ENCODE measurements at regions not wholly inside any gene's neighbourhood (a gene's known extent, or its start where the extent isn't known, plus 50 kb on each side); places are given as distances from the start of the nearest gene placed in this dataset.

- H3K27me3 ChIP-seq (replicated peaks; ENCODE audit: insufficient read depth), result peaks cover 79% of the 10 kb centered on the region
- peak overlapping the region; percentile 20 for H3K4me2 ChIP-seq (ENCODE audit: unreplicated experiment)
- no peak overlapping the region for H3K9ac ChIP-seq
- no peaks in the 10 kb centered on the region for H3K36me3 ChIP-seq (ENCODE audit: low read depth)
- 0 out of 2 replicates have a peak, but pooled peaks cover 5% of the 10 kb centered on the region for H3K4me1 ChIP-seq (ENCODE audit: insufficient read depth)
- 50 to 56% methylated on average over 12 of the region's 12 CpGs for WGBS, 2 experiments (ENCODE audit: low coverage in 1 of 2, low lambda C conversion rate in 2 of 2, missing lambda C conversion rate in 2 of 2)
- no peaks in the 10 kb centered on the region for H3F3A ChIP-seq (ENCODE audit: insufficient read depth)
- in situ Hi-C loops (cut with MboI), result no loop called here
- no peaks in the 10 kb centered on the region for H4K20me1 ChIP-seq (ENCODE audit: insufficient read depth)
- no peaks in the 10 kb centered on the region for H3K9me3 ChIP-seq (ENCODE audit: low read depth)
- no peak overlapping the region for H3K27ac ChIP-seq
- DNase-seq, result no peak
- no peak overlapping the region for H3K4me3 ChIP-seq
- TF ChIP-seq EZH2phosphoT487 (IDR thresholded peaks at IDR 0.05; ENCODE audit: insufficient read depth, low read depth) (no peak), EZH2 (IDR thresholded peaks at IDR 0.05; ENCODE audit: insufficient read depth, poor library complexity, severe bottlenecking) (no peak)
- H3K9me2 ChIP-seq (ENCODE audit: insufficient read depth), result no peaks in the 10 kb centered on the region
- no peaks in the 10 kb centered on the region for H3K79me2 ChIP-seq (ENCODE audit: insufficient read depth)
- H2AFZ ChIP-seq, result no peak overlapping the region
These were observed 370.4 kb downstream of the IRS2 start for GRCh38 chr13:109416001-109416400.

GRCh38 chr13:109415057-109415456 lies 371.3 kb downstream of the IRS2 start:
- no peak for DNase-seq
- Histone ChIP-seq H3K4me2 (ENCODE audit: unreplicated experiment) (no peak overlapping the region), H3K27ac (no peak overlapping the region), H3K36me3 (ENCODE audit: low read depth) (no peaks in the 10 kb centered on the region), H3K27me3 (replicated peaks; ENCODE audit: insufficient read depth) (peaks cover 80% of the 10 kb centered on the region), H3K9me3 (ENCODE audit: low read depth) (no peaks in the 10 kb centered on the region), H3F3A (ENCODE audit: insufficient read depth) (no peaks in the 10 kb centered on the region), H2AFZ (no peak overlapping the region), H3K9ac (no peak overlapping the region), H3K79me2 (ENCODE audit: insufficient read depth) (no peaks in the 10 kb centered on the region), H3K4me1 (ENCODE audit: insufficient read depth) (0 out of 2 replicates have a peak, but pooled peaks cover 5% of the 10 kb centered on the region), H3K9me2 (ENCODE audit: insufficient read depth) (no peaks in the 10 kb centered on the region), H4K20me1 (ENCODE audit: insufficient read depth) (no peaks in the 10 kb centered on the region), H3K4me3 (no peak overlapping the region)
- 5% methylated on average over 4 of the region's 4 CpGs for WGBS, 2 experiments (ENCODE audit: low coverage in 1 of 2, low lambda C conversion rate in 2 of 2, missing lambda C conversion rate in 2 of 2)
- no peak for TF ChIP-seq EZH2 (IDR thresholded peaks at IDR 0.05; ENCODE audit: insufficient read depth, poor library complexity, severe bottlenecking)
- TF ChIP-seq EZH2phosphoT487 (IDR thresholded peaks at IDR 0.05; ENCODE audit: insufficient read depth, low read depth), result no peak
- in situ Hi-C loops (cut with MboI), result no loop called here

GRCh38 chr13:109412283-109412901 lies 374.0 kb downstream of the IRS2 start:
- TF ChIP-seq EZH2 (IDR thresholded peaks at IDR 0.05; ENCODE audit: insufficient read depth, poor library complexity, severe bottlenecking), result no peak
- TF ChIP-seq EZH2phosphoT487 (IDR thresholded peaks at IDR 0.05; ENCODE audit: insufficient read depth, low read depth), result no peak
- H3K27me3 ChIP-seq (replicated peaks; ENCODE audit: insufficient read depth), result peaks cover 75% of the 10 kb centered on the region
- H4K20me1 ChIP-seq (ENCODE audit: insufficient read depth), result no peaks in the 10 kb centered on the region
- H3K9ac ChIP-seq, result no peak overlapping the region
- no peak overlapping the region for H3K27ac ChIP-seq
- in situ Hi-C loops (cut with MboI), result no loop called here
- H3K4me1 ChIP-seq (ENCODE audit: insufficient read depth), result 0 out of 2 replicates have a peak, but pooled peaks cover 5% of the 10 kb centered on the region
- H3K4me2 ChIP-seq (ENCODE audit: unreplicated experiment), result no peak overlapping the region
- no peaks in the 10 kb centered on the region for H3K36me3 ChIP-seq (ENCODE audit: low read depth)
- H3K9me2 ChIP-seq (ENCODE audit: insufficient read depth), result no peaks in the 10 kb centered on the region
- H3K4me3 ChIP-seq, result no peak overlapping the region
- peak; percentile 31 for DNase-seq
- no peaks in the 10 kb centered on the region for H3K79me2 ChIP-seq (ENCODE audit: insufficient read depth)
- no peaks in the 10 kb centered on the region for H3K9me3 ChIP-seq (ENCODE audit: low read depth)
- WGBS, 2 experiments (ENCODE audit: low coverage in 1 of 2, low lambda C conversion rate in 2 of 2, missing lambda C conversion rate in 2 of 2), result 13 to 19% methylated on average over 14 of the region's 14 CpGs
- H2AFZ ChIP-seq, result no peak overlapping the region
- H3F3A ChIP-seq (ENCODE audit: insufficient read depth), result no peaks in the 10 kb centered on the region

GRCh38 chr13:109410868-109411267 lies 375.5 kb downstream of the IRS2 start:
- TF ChIP-seq EZH2 (IDR thresholded peaks at IDR 0.05; ENCODE audit: insufficient read depth, poor library complexity, severe bottlenecking) (no peak), EZH2phosphoT487 (IDR thresholded peaks at IDR 0.05; ENCODE audit: insufficient read depth, low read depth) (no peak)
- H3K9me2 ChIP-seq (ENCODE audit: insufficient read depth), result no peaks in the 10 kb centered on the region
- H3K27me3 ChIP-seq (replicated peaks; ENCODE audit: insufficient read depth), result peaks cover 62% of the 10 kb centered on the region
- no peak overlapping the region for H2AFZ ChIP-seq
- no peaks in the 10 kb centered on the region for H3K9me3 ChIP-seq (ENCODE audit: low read depth)
- no peaks in the 10 kb centered on the region for H4K20me1 ChIP-seq (ENCODE audit: insufficient read depth)
- in situ Hi-C loops (cut with MboI), result no loop called here
- WGBS, 2 experiments (ENCODE audit: low coverage in 1 of 2, low lambda C conversion rate in 2 of 2, missing lambda C conversion rate in 2 of 2), result 60 to 61% methylated on average over 11 of the region's 11 CpGs
- no peak overlapping the region for H3K4me3 ChIP-seq
- H3K36me3 ChIP-seq (ENCODE audit: low read depth), result no peaks in the 10 kb centered on the region
- H3K4me2 ChIP-seq (ENCODE audit: unreplicated experiment), result no peak overlapping the region
- no peak for DNase-seq
- H3K79me2 ChIP-seq (ENCODE audit: insufficient read depth), result no peaks in the 10 kb centered on the region
- H3K4me1 ChIP-seq (ENCODE audit: insufficient read depth), result 0 out of 2 replicates have a peak, but pooled peaks cover 5% of the 10 kb centered on the region
- H3K9ac ChIP-seq, result no peak overlapping the region
- no peaks in the 10 kb centered on the region for H3F3A ChIP-seq (ENCODE audit: insufficient read depth)
- H3K27ac ChIP-seq, result no peak overlapping the region
